K562 (cell line): ENCODE measurements at regions not wholly inside any gene's neighbourhood (a gene's known extent, or its start where the extent isn't known, plus 50 kb on each side); places are given as distances from the start of the nearest gene placed in this dataset.

Source experiments
- ATAC-seq: fragments of 200-7000 bp; cut with Tn5 transposase; 3 replicates; pipeline ENCODE4 v1.9.1; 2020; ENCODE audit warnings: moderate library complexity
- BruUV-seq: library from RNA; stranded (reverse); fragments of 400-500 nt; replicated peaks from 2 replicates; lab custom pipeline; 2021; lab: Mats Ljungman, UMichigan
- CTCF ChIA-PET: fragments of 300-600 bp; formaldehyde crosslinking; extraction: SDS; loops from one replicate; lab custom pipeline; 2021; ENCODE audit warnings: low intra/inter-chr PET ratio; lab: Yijun Ruan, JAX
- POLR2A ChIA-PET: fragments of 300-600, 350-650 bp; sonication (Branson Sonifier 250); formaldehyde crosslinking; extraction: SDS; loops from one replicate; lab custom pipeline; 2021; ENCODE audit warnings: antibody characterized with exemption, inconsistent platforms; lab: Yijun Ruan, JAX
- DNase-seq, 4 experiments: peaks; one replicate each; pipeline versions ENCODE4 v3.0.0 to v3.0.0-alpha.2; 2011 to 2018; ENCODE audit warnings: low spot score in 3 of 4, mixed read lengths in 3 of 4; ENCODE audit errors: extremely low read depth in 1 of 4
- FAIRE-seq: peaks from 2 replicates; lab custom pipeline; 2011; peaks lifted over from hg19 to GRCh38; lab: Jason Lieb, UNC
- H2AFZ ChIP-seq: 2 replicates; pipeline ENCODE4 v1.6.0; 2011; ENCODE audit warnings: low read depth, low read length, control low read depth, inconsistent platforms
- H3K27ac ChIP-seq: fragments of 200-600 bp; 3 replicates; pipeline ENCODE4 v1.8.0; 2011; ENCODE audit warnings: low read depth, mild to moderate bottlenecking, control low read depth, inconsistent platforms, low read length, moderate library complexity, mixed read lengths; ENCODE audit errors: extremely low read depth
- H3K27me3 ChIP-seq, 2 experiments: fragments of 300-600 bp in 1 of 2; 2 replicates in 1 of 2; 3 replicates in 1 of 2; pipeline versions ENCODE4 v1.6.0 to v1.8.0; 2011; ENCODE audit warnings: inconsistent platforms in 2 of 2, low read length in 2 of 2, mild to moderate bottlenecking in 1 of 2, mixed read lengths in 1 of 2, moderate library complexity in 1 of 2; ENCODE audit not compliant: control insufficient read depth in 2 of 2, insufficient read depth in 2 of 2
- H3K36me3 ChIP-seq: fragments of 300-600 bp; 3 replicates; pipeline ENCODE4 v1.8.0; 2011; ENCODE audit warnings: mild to moderate bottlenecking, low read length, inconsistent platforms; ENCODE audit not compliant: control insufficient read depth, insufficient read depth
- H3K4me1 ChIP-seq, 2 experiments: fragments of 200-600 bp in 1 of 2; replicated peaks in 1 of 2; 2 replicates in 1 of 2; 3 replicates in 1 of 2; pipeline versions ENCODE4 v1.5.1 to v1.8.0; 2011; ENCODE audit warnings: inconsistent platforms in 2 of 2, low read length in 2 of 2, mild to moderate bottlenecking in 1 of 2, mixed read lengths in 1 of 2, moderate library complexity in 1 of 2; ENCODE audit not compliant: control insufficient read depth in 2 of 2, insufficient read depth in 2 of 2
- H3K4me2 ChIP-seq: 2 replicates; pipeline ENCODE4 v1.6.1; 2011; ENCODE audit warnings: low read length, control low read depth, inconsistent platforms, mixed read lengths; ENCODE audit not compliant: insufficient read depth
- H3K4me3 ChIP-seq: fragments of 200-600 bp; sonication (generic), shearing (Covaris generic); 2 replicates; pipeline ENCODE4 v1.5.1; 2016; ENCODE audit warnings: control low read depth, inconsistent platforms
- H3K79me2 ChIP-seq: fragments of 200-600 bp; 3 replicates; pipeline ENCODE4 v1.8.0; 2011; ENCODE audit warnings: low read length, inconsistent platforms; ENCODE audit not compliant: control insufficient read depth, insufficient read depth
- H3K9ac ChIP-seq, 2 experiments: 2 replicates each; pipeline versions ENCODE4 v1.6.0 to v1.6.1; 2011; ENCODE audit warnings: low read depth in 2 of 2, low read length in 2 of 2, control low read depth in 1 of 2, inconsistent platforms in 1 of 2, mild to moderate bottlenecking in 1 of 2, mixed read lengths in 1 of 2; ENCODE audit not compliant: insufficient read depth in 1 of 2
- H3K9me1 ChIP-seq: one replicate; pipeline ENCODE4 v1.6.0; 2011; ENCODE audit warnings: inconsistent platforms, mild to moderate bottlenecking, low read length, moderate library complexity; ENCODE audit not compliant: control insufficient read depth, insufficient read depth
- H3K9me3 ChIP-seq: replicated peaks from 2 replicates; pipeline ENCODE4 v1.5.1; 2011; ENCODE audit warnings: low read depth, low read length, inconsistent platforms; ENCODE audit not compliant: control insufficient read depth, insufficient read depth
- H4K20me1 ChIP-seq: replicated peaks from 2 replicates; pipeline ENCODE4 v1.6.1; 2011; ENCODE audit warnings: low read length, inconsistent platforms, mixed read lengths; ENCODE audit not compliant: control insufficient read depth, insufficient read depth
- HSF4 ChIP-seq: fragments of 250-450 bp; sonication (Bioruptor Pico); IDR thresholded peaks from 2 replicates; pipeline ENCODE4 v2.1.2; 2022; ENCODE audit warnings: mild to moderate bottlenecking, moderate library complexity, borderline replicate concordance
- NELFE ChIP-seq: IDR thresholded peaks from 2 replicates; pipeline ENCODE4 v1.6.1; 2011; ENCODE audit warnings: mild to moderate bottlenecking; ENCODE audit not compliant: insufficient read depth, insufficient read length
- TCF7L2 ChIP-seq: fragments of 150-350 bp; IDR thresholded peaks from 2 replicates; pipeline ENCODE4 v1.6.1; 2016; ENCODE audit warnings: low read depth, mild to moderate bottlenecking, low read length, moderate library complexity
- U2AF1 ChIP-seq: fragments of 200-400 bp; formaldehyde crosslinking; optimal IDR thresholded peaks from 2 replicates; pipeline ENCODE3; 2017; ENCODE audit warnings: mild to moderate bottlenecking, low read depth, low read length, moderate library complexity
- in situ Hi-C: fragments of 300-500 bp; cut with MboI; formaldehyde crosslinking; loops from 4 replicates; pipeline ENCODE4 v1.15.0; 2018; ENCODE audit warnings: inconsistent platforms, mixed read lengths
- intact Hi-C: fragments of 100-400 bp; cut with micrococcal nuclease; formaldehyde crosslinking; loops from 2 replicates; pipeline ENCODE4 v1.14.2; 2022
- TF ChIP-seq, protein P1 (sequence below): fragments of 450-650 bp; formaldehyde crosslinking; IDR thresholded peaks from 2 replicates; pipeline ENCODE4 v1.4.0; 2020; ENCODE audit warnings: mild to moderate bottlenecking
- TF ChIP-seq, protein P2 (sequence below): fragments of 450-650 bp; formaldehyde crosslinking; IDR thresholded peaks from 2 replicates; pipeline ENCODE4 v1.4.0; 2020; ENCODE audit warnings: mild to moderate bottlenecking, moderate library complexity
- TF ChIP-seq, protein P3 (sequence below), 2 experiments: fragments of 450-650 bp; IDR thresholded peaks; 2 replicates each; pipeline ENCODE4 v1.6.1; 2018; ENCODE audit warnings: mild to moderate bottlenecking in 2 of 2, low read depth in 1 of 2; ENCODE audit not compliant: partially characterized antibody in 2 of 2
- TF ChIP-seq, protein P4 (sequence below): fragments of 250-450 bp; sonication (Bioruptor Pico); IDR thresholded peaks from 2 replicates; pipeline ENCODE4 v1.8.0; 2022; ENCODE audit warnings: inconsistent platforms
- TF ChIP-seq, protein P5 (sequence below), 2 experiments: fragments of 200-800 bp in 1 of 2; sonication (Bioruptor generic) in 1 of 2; sonication (generic) in 1 of 2; formaldehyde crosslinking in 1 of 2; IDR thresholded peaks in 1 of 2; conservative IDR thresholded peaks in 1 of 2; 2 replicates each; pipeline versions ENCODE4 v1.5.0 to v1.6.1; 2016 to 2020; ENCODE audit warnings: missing compliant biosample characterization in 1 of 2, missing genetic modification characterization in 1 of 2, missing genetic modification reagents in 1 of 2

DNA sequence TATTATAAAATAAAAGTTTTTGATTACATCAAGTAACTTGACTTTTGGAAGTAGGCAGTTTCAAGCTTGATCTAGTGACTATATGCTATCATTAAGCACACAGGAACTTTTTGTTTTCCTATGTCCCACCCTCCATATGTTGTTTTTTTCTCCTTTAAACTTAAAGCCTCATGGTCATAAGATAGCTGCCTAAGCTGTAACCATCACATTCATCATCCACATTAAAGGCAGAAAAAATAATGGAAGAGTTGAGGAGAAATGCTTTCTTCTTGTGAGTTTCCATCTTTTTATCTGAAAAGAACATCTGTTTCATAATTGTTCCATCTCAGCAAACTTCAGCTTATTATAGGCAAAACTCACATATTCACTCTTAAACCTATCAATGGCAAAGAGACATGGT, 630.4 kb downstream of the STK39 start:
- ATAC-seq (no peak), DNase-seq (no peak), FAIRE-seq (no peak)
- no peak overlapping the region for H3K4me2 ChIP-seq
- no peaks in the 10 kb centered on the region for H3K4me1 ChIP-seq
- in situ Hi-C loops = no loop called here
- H3K4me3 ChIP-seq = no peak overlapping the region
- no peak overlapping the region for H2AFZ ChIP-seq
- H4K20me1 ChIP-seq = no peaks in the 10 kb centered on the region
- intact Hi-C loops = no loop called here
- BruUV-seq = no TSS peak
- H3K27ac ChIP-seq = no peak overlapping the region
- CTCF ChIA-PET = no interaction called here
- H3K9me3 ChIP-seq = no peaks in the 10 kb centered on the region
- no peaks in the 10 kb centered on the region for H3K9me1 ChIP-seq
- no peaks in the 10 kb centered on the region for H3K36me3 ChIP-seq
- H3K79me2 ChIP-seq = no peaks in the 10 kb centered on the region
- no peaks in the 10 kb centered on the region for H3K27me3 ChIP-seq
- POLR2A ChIA-PET = no interaction called here
- no peak overlapping the region for H3K9ac ChIP-seq
- TF ChIP-seq TCF7L2 (no peak), U2AF1 (no peak), HSF4 (no peak), NELFE (no peak)
- TF ChIP-seq, protein P1, sequence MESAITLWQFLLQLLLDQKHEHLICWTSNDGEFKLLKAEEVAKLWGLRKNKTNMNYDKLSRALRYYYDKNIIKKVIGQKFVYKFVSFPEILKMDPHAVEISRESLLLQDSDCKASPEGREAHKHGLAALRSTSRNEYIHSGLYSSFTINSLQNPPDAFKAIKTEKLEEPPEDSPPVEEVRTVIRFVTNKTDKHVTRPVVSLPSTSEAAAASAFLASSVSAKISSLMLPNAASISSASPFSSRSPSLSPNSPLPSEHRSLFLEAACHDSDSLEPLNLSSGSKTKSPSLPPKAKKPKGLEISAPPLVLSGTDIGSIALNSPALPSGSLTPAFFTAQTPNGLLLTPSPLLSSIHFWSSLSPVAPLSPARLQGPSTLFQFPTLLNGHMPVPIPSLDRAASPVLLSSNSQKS (CRISPR knock-in tag) = no peak
- TF ChIP-seq, protein P2, sequence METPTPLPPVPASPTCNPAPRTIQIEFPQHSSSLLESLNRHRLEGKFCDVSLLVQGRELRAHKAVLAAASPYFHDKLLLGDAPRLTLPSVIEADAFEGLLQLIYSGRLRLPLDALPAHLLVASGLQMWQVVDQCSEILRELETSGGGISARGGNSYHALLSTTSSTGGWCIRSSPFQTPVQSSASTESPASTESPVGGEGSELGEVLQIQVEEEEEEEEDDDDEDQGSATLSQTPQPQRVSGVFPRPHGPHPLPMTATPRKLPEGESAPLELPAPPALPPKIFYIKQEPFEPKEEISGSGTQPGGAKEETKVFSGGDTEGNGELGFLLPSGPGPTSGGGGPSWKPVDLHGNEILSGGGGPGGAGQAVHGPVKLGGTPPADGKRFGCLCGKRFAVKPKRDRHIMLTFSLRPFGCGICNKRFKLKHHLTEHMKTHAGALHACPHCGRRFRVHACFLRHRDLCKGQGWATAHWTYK (CRISPR knock-in tag) = no peak
- TF ChIP-seq, protein P3, sequence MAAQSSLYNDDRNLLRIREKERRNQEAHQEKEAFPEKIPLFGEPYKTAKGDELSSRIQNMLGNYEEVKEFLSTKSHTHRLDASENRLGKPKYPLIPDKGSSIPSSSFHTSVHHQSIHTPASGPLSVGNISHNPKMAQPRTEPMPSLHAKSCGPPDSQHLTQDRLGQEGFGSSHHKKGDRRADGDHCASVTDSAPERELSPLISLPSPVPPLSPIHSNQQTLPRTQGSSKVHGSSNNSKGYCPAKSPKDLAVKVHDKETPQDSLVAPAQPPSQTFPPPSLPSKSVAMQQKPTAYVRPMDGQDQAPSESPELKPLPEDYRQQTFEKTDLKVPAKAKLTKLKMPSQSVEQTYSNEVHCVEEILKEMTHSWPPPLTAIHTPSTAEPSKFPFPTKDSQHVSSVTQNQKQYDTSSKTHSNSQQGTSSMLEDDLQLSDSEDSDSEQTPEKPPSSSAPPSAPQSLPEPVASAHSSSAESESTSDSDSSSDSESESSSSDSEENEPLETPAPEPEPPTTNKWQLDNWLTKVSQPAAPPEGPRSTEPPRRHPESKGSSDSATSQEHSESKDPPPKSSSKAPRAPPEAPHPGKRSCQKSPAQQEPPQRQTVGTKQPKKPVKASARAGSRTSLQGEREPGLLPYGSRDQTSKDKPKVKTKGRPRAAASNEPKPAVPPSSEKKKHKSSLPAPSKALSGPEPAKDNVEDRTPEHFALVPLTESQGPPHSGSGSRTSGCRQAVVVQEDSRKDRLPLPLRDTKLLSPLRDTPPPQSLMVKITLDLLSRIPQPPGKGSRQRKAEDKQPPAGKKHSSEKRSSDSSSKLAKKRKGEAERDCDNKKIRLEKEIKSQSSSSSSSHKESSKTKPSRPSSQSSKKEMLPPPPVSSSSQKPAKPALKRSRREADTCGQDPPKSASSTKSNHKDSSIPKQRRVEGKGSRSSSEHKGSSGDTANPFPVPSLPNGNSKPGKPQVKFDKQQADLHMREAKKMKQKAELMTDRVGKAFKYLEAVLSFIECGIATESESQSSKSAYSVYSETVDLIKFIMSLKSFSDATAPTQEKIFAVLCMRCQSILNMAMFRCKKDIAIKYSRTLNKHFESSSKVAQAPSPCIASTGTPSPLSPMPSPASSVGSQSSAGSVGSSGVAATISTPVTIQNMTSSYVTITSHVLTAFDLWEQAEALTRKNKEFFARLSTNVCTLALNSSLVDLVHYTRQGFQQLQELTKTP (IDR thresholded peaks at IDR 0.05; ENCODE audit: low read depth in 1 of 2, partially characterized antibody in 2 of 2) = no peak
- TF ChIP-seq, protein P4, sequence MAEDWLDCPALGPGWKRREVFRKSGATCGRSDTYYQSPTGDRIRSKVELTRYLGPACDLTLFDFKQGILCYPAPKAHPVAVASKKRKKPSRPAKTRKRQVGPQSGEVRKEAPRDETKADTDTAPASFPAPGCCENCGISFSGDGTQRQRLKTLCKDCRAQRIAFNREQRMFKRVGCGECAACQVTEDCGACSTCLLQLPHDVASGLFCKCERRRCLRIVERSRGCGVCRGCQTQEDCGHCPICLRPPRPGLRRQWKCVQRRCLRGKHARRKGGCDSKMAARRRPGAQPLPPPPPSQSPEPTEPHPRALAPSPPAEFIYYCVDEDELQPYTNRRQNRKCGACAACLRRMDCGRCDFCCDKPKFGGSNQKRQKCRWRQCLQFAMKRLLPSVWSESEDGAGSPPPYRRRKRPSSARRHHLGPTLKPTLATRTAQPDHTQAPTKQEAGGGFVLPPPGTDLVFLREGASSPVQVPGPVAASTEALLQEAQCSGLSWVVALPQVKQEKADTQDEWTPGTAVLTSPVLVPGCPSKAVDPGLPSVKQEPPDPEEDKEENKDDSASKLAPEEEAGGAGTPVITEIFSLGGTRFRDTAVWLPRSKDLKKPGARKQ (CRISPR knock-in tag) = no peak
- TF ChIP-seq, protein P5, sequence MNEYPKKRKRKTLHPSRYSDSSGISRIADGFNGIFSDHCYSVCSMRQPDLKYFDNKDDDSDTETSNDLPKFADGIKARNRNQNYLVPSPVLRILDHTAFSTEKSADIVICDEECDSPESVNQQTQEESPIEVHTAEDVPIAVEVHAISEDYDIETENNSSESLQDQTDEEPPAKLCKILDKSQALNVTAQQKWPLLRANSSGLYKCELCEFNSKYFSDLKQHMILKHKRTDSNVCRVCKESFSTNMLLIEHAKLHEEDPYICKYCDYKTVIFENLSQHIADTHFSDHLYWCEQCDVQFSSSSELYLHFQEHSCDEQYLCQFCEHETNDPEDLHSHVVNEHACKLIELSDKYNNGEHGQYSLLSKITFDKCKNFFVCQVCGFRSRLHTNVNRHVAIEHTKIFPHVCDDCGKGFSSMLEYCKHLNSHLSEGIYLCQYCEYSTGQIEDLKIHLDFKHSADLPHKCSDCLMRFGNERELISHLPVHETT (CRISPR knock-in tag; conservative IDR thresholded peaks at IDR 0.05 in 1 of 2, IDR thresholded peaks at IDR 0.05 in 1 of 2) = no peak
